NCI-H1694 treated with DMSO at 0.1 percent for 48 hours (cell line): ENCODE measurements at regions not wholly inside any gene's neighbourhood (a gene's known extent, or its start where the extent isn't known, plus 50 kb on each side); places are given as distances from the start of the nearest gene placed in this dataset.
"Not testable (repeated sequence)": the region's sequence is repeated elsewhere in the genome, so short reads cannot be mapped to it uniquely, and the experiment has no call there.

Experiments
- DNase-seq: peaks from one replicate; lab custom pipeline; 2025; lab: John Stamatoyannopoulos, UW

GRCh38 chr2:149709496-149710263 lies 122.1 kb upstream of the MMADHC start:
- peak; percentile 31 for DNase-seq

- no peak for DNase-seq
Observed at GRCh38 chr2:149703281-149703680, 115.7 kb upstream of the MMADHC start.

- no peak for DNase-seq
Observed at GRCh38 chr2:149702571-149702970, 115.0 kb upstream of the MMADHC start.

GRCh38 chr2:149701241-149701640 lies 113.7 kb upstream of the MMADHC start:
- no peak for DNase-seq

GRCh38 chr2:149692961-149693396 lies 105.4 kb upstream of the MMADHC start:
- no peak for DNase-seq

- no peak for DNase-seq
Observed at GRCh38 chr2:149690825-149691224, 103.2 kb upstream of the MMADHC start.

GRCh38 chr2:149687052-149687427 lies 99.5 kb upstream of the MMADHC start:
- DNase-seq, result peak; percentile 24

GRCh38 chr2:149686136-149687051 lies 98.8 kb upstream of the MMADHC start:
- peak; percentile 52 for DNase-seq

GRCh38 chr2:149685401-149685800 lies 97.8 kb upstream of the MMADHC start:
- DNase-seq, result not testable (repeated sequence)

GRCh38 chr2:149679286-149679685 lies 91.7 kb upstream of the MMADHC start:
- DNase-seq, result no peak

GRCh38 chr2:149677416-149677815 lies 89.8 kb upstream of the MMADHC start:
- DNase-seq, result no peak

GRCh38 chr2:149670086-149670485 lies 82.5 kb upstream of the MMADHC start:
- no peak for DNase-seq

- DNase-seq, result no peak
Observed at GRCh38 chr2:149666809-149667320, 79.3 kb upstream of the MMADHC start.

GRCh38 chr2:149664896-149665295 lies 77.3 kb upstream of the MMADHC start:
- DNase-seq, result no peak

GRCh38 chr2:149662556-149662955 lies 75.0 kb upstream of the MMADHC start:
- no peak for DNase-seq

- DNase-seq, result no peak
Observed at GRCh38 chr2:149661844-149662243, 74.3 kb upstream of the MMADHC start.

GRCh38 chr2:149658553-149658952 lies 71.0 kb upstream of the MMADHC start:
- no peak for DNase-seq

- DNase-seq, result peak; percentile 36
Observed at GRCh38 chr2:149657401-149658040, 69.9 kb upstream of the MMADHC start.

- no peak for DNase-seq
Observed at GRCh38 chr2:149656996-149657395, 69.4 kb upstream of the MMADHC start.

GRCh38 chr2:149653831-149654445 lies 66.4 kb upstream of the MMADHC start:
- no peak for DNase-seq

- no peak for DNase-seq
Observed at GRCh38 chr2:149652926-149653325, 65.4 kb upstream of the MMADHC start.

- DNase-seq, result no peak
Observed at GRCh38 chr2:149652526-149652925, 65.0 kb upstream of the MMADHC start.
